ENCODE measurements at regions not wholly inside any gene's neighbourhood (a gene's known extent, or its start where the extent isn't known, plus 50 kb on each side); places are given as distances from the start of the nearest gene placed in this dataset.
"Not testable (repeated sequence)": the region's sequence is repeated elsewhere in the genome, so short reads cannot be mapped to it uniquely, and the experiment has no call there.

DNA sequence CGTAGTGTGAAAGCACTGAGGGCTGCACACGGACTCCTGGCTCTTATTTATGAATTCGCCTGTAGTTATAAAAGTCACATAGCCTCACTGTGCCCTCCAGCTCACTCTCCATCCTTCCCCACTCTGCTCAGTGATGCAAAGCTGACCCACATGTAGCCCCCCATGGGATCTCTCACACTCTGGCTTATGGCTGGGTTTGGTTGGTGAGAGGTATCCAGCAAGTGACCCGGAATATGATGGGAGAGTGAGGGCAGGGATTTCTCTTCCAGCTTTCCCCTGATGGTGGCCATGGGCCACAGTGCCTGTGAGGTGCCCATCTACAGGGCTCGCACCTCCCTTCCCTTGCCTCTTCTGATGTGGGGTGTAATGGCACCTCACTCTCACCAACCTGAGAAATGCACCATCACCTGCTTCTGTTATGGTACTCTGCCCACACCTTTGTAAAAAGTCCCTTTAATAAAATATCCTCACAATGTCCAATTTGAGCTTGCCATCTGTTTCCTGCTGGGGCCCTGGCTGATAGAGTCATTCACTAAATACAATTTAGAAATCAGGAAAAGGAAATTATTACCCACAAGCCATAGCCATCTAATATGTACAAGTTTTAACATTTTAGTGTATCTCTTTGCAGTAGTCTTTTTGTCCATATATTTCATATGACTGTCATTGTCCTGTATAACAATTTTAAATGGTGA lies 93.6 kb downstream of the SCN11A start:
- intact Hi-C loops (cut with DNase I): no loop called here
- 87 to 89% methylated on average over 5 of the region's 5 CpGs for WGBS, 2 donors
- H3K27ac ChIP-seq: no peak overlapping the region
- H3K27me3 ChIP-seq: no peaks in the 10 kb centered on the region
- H3K4me3 ChIP-seq: no peak overlapping the region
- no peaks in the 10 kb centered on the region for H3K9me3 ChIP-seq
- no peak for DNase-seq
- no peaks in the 10 kb centered on the region for H3K36me3 ChIP-seq
- H3K4me1 ChIP-seq: no peaks in the 10 kb centered on the region
- TF ChIP-seq, protein P1, sequence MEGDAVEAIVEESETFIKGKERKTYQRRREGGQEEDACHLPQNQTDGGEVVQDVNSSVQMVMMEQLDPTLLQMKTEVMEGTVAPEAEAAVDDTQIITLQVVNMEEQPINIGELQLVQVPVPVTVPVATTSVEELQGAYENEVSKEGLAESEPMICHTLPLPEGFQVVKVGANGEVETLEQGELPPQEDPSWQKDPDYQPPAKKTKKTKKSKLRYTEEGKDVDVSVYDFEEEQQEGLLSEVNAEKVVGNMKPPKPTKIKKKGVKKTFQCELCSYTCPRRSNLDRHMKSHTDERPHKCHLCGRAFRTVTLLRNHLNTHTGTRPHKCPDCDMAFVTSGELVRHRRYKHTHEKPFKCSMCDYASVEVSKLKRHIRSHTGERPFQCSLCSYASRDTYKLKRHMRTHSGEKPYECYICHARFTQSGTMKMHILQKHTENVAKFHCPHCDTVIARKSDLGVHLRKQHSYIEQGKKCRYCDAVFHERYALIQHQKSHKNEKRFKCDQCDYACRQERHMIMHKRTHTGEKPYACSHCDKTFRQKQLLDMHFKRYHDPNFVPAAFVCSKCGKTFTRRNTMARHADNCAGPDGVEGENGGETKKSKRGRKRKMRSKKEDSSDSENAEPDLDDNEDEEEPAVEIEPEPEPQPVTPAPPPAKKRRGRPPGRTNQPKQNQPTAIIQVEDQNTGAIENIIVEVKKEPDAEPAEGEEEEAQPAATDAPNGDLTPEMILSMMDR (IDR thresholded peaks at IDR 0.05): no peak
- TF ChIP-seq POLR2A (IDR thresholded peaks at IDR 0.05): no peak

DNA sequence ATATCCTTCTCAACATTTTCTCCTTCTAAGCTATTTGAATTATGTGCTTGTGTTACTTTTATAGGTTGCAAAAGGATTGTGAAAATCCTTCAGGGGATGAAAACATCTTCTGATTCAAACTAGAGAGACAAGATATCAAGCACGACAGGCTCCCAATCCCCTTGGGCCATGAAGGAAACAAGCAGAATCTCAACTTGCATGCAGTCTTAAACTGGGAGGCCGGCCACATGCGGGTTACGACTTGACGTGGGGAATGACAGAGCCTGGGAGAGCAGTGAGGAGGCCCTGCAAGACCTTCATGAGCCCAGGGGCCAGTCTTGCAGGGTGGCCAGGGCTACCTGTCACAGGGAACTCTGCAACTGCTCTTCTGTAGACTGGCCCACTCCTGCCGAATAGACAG lies 94.4 kb downstream of the SCN11A start:
- Histone ChIP-seq H3K4me3 (no peak overlapping the region), H3K27me3 (no peaks in the 10 kb centered on the region), H3K36me3 (no peaks in the 10 kb centered on the region), H3K9me3 (no peaks in the 10 kb centered on the region), H3K4me1 (no peaks in the 10 kb centered on the region), H3K27ac (no peak overlapping the region)
- WGBS, 2 donors: 35 to 71% methylated on average over 3 to 5 of the region's 6 CpGs
- intact Hi-C loops (cut with DNase I): no loop called here
- no peak for DNase-seq
- TF ChIP-seq, protein P1 (IDR thresholded peaks at IDR 0.05): no peak
- TF ChIP-seq POLR2A (IDR thresholded peaks at IDR 0.05): no peak

DNA sequence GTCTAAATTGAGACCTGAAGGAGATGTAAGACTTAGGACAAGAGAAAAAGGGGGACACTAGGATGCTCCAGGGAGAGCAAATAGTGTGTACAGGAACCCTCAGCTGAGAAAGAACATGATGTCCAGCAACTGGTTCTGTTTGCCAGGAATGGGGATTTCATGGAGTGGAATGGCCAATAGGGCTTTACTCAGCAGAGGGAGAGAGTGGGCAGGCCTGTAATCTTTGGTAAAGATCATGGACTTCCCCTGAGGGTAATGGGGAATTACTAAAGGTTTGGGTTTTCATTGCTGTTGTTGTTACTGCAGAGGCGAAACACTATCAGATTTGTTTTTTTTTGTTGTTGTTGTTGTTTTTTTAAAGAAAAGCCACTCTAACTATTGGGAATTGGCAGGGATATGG lies 99.0 kb downstream of the SCN11A start:
- H3K36me3 ChIP-seq: no peaks in the 10 kb centered on the region
- TF ChIP-seq, protein P1 (IDR thresholded peaks at IDR 0.05): no peak
- TF ChIP-seq POLR2A (IDR thresholded peaks at IDR 0.05): no peak
- H3K9me3 ChIP-seq: no peaks in the 10 kb centered on the region
- H3K27ac ChIP-seq: no peak overlapping the region
- no peaks in the 10 kb centered on the region for H3K27me3 ChIP-seq
- DNase-seq: no peak
- intact Hi-C loops (cut with DNase I): no loop called here
- no peak overlapping the region for H3K4me3 ChIP-seq
- H3K4me1 ChIP-seq: no peaks in the 10 kb centered on the region
- WGBS, 2 donors: 85 to 92% methylated on average over 1 of the region's 1 CpG

DNA sequence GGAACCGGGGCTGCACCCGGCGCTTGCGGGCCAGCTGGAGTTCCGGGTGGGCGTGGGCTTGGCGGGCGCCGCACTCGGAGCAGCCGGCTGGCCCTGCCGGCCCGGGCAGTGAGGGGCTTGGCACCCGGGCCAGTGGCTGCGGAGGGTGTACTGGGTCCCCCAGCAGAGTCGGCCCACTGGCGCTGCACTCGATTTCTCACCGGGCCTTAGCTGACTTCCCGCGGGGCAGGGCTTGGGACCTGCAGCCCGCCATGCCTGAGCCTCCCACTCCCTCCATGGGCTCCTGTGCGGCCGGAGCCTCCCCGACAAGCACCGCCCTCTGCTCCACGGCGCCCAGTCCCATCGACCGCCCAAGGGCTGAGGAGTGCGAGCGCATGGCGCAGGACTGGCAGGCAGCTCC lies 100.6 kb downstream of the SCN11A start:
- DNase-seq; H3K27ac ChIP-seq; H3K4me1 ChIP-seq; H3K27me3 ChIP-seq; H3K36me3 ChIP-seq; intact Hi-C loops (cut with DNase I); H3K9me3 ChIP-seq; H3K4me3 ChIP-seq: not testable (repeated sequence)
- WGBS, 2 donors: no CpG with 5 or more reads among the region's 33 CpGs

DNA sequence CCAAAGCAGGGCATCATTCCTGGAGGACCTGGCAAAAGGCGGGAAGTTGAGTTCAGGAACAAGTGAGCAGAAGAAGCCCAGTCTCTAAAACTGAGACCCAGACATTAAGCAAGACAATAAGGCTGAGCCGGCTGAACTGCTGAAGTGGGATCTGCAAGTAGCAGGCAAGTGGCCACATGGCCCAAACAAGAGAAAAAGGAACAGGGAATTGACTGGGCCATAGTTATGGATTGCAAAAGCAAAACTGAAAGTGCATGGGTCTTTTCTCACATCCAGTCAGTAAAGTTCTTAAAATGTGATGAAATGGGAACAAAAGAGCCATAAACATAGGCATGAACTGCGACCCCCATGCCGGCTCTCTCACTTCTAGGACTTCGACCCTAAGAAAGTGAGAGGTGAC lies 101.2 kb downstream of the SCN11A start:
- Histone ChIP-seq H3K4me1 (no peaks in the 10 kb centered on the region), H3K4me3 (no peak overlapping the region), H3K36me3 (no peaks in the 10 kb centered on the region), H3K27ac (no peak overlapping the region), H3K27me3 (no peaks in the 10 kb centered on the region), H3K9me3 (no peaks in the 10 kb centered on the region)
- 85 to 87% methylated on average over 5 of the region's 5 CpGs for WGBS, 2 donors
- intact Hi-C loops (cut with DNase I): no loop called here
- TF ChIP-seq, protein P1 (IDR thresholded peaks at IDR 0.05): no peak
- no peak for TF ChIP-seq POLR2A (IDR thresholded peaks at IDR 0.05)
- DNase-seq: no peak

DNA sequence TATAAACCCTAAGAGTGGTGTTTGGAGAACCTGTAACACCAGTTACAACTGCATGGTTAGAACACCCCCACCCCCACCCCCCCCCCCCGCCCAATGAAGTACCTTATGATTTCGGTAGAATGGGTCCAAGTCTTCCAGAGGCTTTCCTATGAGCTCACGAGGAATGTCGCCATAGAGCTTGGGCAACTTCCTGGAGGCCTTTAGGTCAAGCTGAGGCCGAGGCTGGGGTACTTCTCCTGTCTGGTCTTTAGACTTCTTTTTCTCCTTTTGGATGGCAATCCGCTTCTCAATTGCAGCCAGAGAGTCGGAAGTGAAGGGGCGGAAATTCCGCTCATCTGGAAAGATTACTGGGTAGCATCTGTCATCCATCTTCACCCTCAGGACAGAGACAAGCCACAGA lies 101.8 kb downstream of the SCN11A start:
- no peaks in the 10 kb centered on the region for H3K36me3 ChIP-seq
- H3K4me3 ChIP-seq: no peak overlapping the region
- intact Hi-C loops (cut with DNase I): no loop called here
- WGBS, 2 donors: 82 to 87% methylated on average over 6 to 9 of the region's 9 CpGs
- no peak for DNase-seq
- H3K9me3 ChIP-seq: no peaks in the 10 kb centered on the region
- TF ChIP-seq POLR2A (IDR thresholded peaks at IDR 0.05): no peak
- TF ChIP-seq, protein P1 (IDR thresholded peaks at IDR 0.05): no peak
- H3K27ac ChIP-seq: no peak overlapping the region
- no peaks in the 10 kb centered on the region for H3K4me1 ChIP-seq
- no peaks in the 10 kb centered on the region for H3K27me3 ChIP-seq
